ENCODE measurements at regions not wholly inside any gene's neighbourhood (a gene's known extent, or its start where the extent isn't known, plus 50 kb on each side); places are given as distances from the start of the nearest gene placed in this dataset.

DNA sequence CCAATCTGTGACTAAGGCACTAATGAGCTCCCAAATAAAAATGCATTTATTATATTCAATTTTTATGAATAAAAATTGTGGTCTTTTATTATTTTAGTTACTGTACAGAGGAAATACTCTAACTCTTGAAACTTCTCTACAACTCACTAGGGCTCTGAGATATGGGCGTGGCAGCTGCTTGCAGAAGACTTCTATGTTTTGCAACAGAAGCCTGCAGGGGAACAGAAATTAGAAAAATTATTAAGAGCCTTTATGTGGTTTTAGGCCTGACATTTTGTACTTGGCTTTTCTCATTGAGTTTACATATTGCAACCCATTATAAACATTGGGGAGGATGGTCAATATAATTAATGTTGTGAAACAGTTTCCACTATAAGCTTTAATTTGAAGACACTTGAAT, 581.4 kb downstream of the TNS3 start:
- TF ChIP-seq, protein P1, sequence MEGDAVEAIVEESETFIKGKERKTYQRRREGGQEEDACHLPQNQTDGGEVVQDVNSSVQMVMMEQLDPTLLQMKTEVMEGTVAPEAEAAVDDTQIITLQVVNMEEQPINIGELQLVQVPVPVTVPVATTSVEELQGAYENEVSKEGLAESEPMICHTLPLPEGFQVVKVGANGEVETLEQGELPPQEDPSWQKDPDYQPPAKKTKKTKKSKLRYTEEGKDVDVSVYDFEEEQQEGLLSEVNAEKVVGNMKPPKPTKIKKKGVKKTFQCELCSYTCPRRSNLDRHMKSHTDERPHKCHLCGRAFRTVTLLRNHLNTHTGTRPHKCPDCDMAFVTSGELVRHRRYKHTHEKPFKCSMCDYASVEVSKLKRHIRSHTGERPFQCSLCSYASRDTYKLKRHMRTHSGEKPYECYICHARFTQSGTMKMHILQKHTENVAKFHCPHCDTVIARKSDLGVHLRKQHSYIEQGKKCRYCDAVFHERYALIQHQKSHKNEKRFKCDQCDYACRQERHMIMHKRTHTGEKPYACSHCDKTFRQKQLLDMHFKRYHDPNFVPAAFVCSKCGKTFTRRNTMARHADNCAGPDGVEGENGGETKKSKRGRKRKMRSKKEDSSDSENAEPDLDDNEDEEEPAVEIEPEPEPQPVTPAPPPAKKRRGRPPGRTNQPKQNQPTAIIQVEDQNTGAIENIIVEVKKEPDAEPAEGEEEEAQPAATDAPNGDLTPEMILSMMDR (conservative IDR thresholded peaks at IDR 0.05; ENCODE audit: low read length) = no peak
- TF ChIP-seq EZH2phosphoT487 (IDR thresholded peaks at IDR 0.05; ENCODE audit: borderline replicate concordance, low read depth, low read length) = no peak
